Stomach (tissue), 8 donors: ENCODE measurements at regions not wholly inside any gene's neighbourhood (a gene's known extent, or its start where the extent isn't known, plus 50 kb on each side); places are given as distances from the start of the nearest gene placed in this dataset.

Source experiments
- DNase-seq, 2 donors: peaks; one replicate each; pipeline versions ENCODE4 v3.0.0 to v3.0.0-alpha.2; 2013 to 2019
- H3K27ac ChIP-seq, 5 donors: fragments of 200-600 bp in 4 of 5; sonication (generic) in 4 of 5; one replicate each; pipeline ENCODE4 v1.5.1; 2013 to 2019; ENCODE audit warnings: mild to moderate bottlenecking in 1 of 5, moderate library complexity in 1 of 5
- H3K27me3 ChIP-seq, 3 donors: fragments of 200-600 bp; sonication (generic); one replicate each; pipeline ENCODE4 v1.5.1; 2017 to 2019; ENCODE audit warnings: mixed run types in 1 of 3
- H3K36me3 ChIP-seq, 4 donors: fragments of 200-600 bp; sonication (generic); 1 replicate in 3 of 4; 2 replicates in 1 of 4; pipeline ENCODE4 v1.5.1; 2016 to 2019
- H3K4me1 ChIP-seq, 4 donors: fragments of 200-600 bp; sonication (generic); one replicate each; pipeline ENCODE4 v1.5.1; 2016 to 2019
- H3K4me3 ChIP-seq, 4 donors: fragments of 200-600 bp; sonication (generic) in 3 of 4; one replicate each; pipeline ENCODE4 v1.5.1; 2016 to 2019; ENCODE audit warnings: mild to moderate bottlenecking in 1 of 4
- H3K9me3 ChIP-seq, 4 donors: fragments of 200-600 bp; sonication (generic); one replicate each; pipeline ENCODE4 v1.5.1; 2016 to 2019
- EP300 ChIP-seq: sonication (generic); formaldehyde crosslinking; IDR thresholded peaks from one replicate; pipeline ENCODE4 v1.6.1; 2017; ENCODE audit warnings: antibody characterized with exemption
- POLR2A ChIP-seq, 4 donors: fragments of 450-650 bp; IDR thresholded peaks; one replicate each; pipeline ENCODE4 v1.6.1; 2016; ENCODE audit warnings: antibody characterized with exemption in 4 of 4, control low read depth in 2 of 4, mild to moderate bottlenecking in 1 of 4, moderate library complexity in 1 of 4
- POLR2AphosphoS5 ChIP-seq, 3 donors: sonication (generic); formaldehyde crosslinking; IDR thresholded peaks; one replicate each; pipeline ENCODE4 v1.6.1; 2016; ENCODE audit warnings: antibody characterized with exemption in 3 of 3
- WGBS, 5 donors: extraction: QIAGEN DNeasy Blood & Tissue Kit in 3 of 5; methylation state at CpG; one replicate each; pipeline versions ENCODE4 v1.1.5 to v1.1.7; 2013 to 2018; 5-methylcytosine and 5-hydroxymethylcytosine counted together
- intact Hi-C: fragments of 100-400 bp; cut with DNase I; formaldehyde crosslinking; loops from one replicate; pipeline ENCODE4 v1.15.1; 2023; ENCODE audit warnings: low total_unique reads
- TF ChIP-seq, protein P1 (sequence below), 7 experiments: fragments of 450-650 bp in 4 of 7; fragments of 200-600 bp in 3 of 7; sonication (generic) in 3 of 7; IDR thresholded peaks; one replicate each; pipeline ENCODE4 v1.5.1; 2016 to 2019; ENCODE audit warnings: antibody characterized with exemption in 7 of 7, control low read depth in 2 of 7, mild to moderate bottlenecking in 1 of 7
- donor health status: healthy with polysubstance abuse.
- donor health status: Bipolar disorder and iron deficiency.
- donor health status: healthy.

GRCh38 chr13:80574113-80574850 is 233.4 kb upstream of the SPRY2 start:
- no peaks in the 10 kb centered on the region for H3K36me3 ChIP-seq
- 33 to 42% (median 36%) methylated on average over 6 of the region's 6 CpGs for WGBS, 5 donors
- no peaks in the 10 kb centered on the region for H3K27me3 ChIP-seq
- H3K4me3 ChIP-seq = no peak overlapping the region
- no peak for TF ChIP-seq EP300
- TF ChIP-seq, protein P1, sequence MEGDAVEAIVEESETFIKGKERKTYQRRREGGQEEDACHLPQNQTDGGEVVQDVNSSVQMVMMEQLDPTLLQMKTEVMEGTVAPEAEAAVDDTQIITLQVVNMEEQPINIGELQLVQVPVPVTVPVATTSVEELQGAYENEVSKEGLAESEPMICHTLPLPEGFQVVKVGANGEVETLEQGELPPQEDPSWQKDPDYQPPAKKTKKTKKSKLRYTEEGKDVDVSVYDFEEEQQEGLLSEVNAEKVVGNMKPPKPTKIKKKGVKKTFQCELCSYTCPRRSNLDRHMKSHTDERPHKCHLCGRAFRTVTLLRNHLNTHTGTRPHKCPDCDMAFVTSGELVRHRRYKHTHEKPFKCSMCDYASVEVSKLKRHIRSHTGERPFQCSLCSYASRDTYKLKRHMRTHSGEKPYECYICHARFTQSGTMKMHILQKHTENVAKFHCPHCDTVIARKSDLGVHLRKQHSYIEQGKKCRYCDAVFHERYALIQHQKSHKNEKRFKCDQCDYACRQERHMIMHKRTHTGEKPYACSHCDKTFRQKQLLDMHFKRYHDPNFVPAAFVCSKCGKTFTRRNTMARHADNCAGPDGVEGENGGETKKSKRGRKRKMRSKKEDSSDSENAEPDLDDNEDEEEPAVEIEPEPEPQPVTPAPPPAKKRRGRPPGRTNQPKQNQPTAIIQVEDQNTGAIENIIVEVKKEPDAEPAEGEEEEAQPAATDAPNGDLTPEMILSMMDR (IDR thresholded peaks at IDR 0.05) = no peak
- TF ChIP-seq POLR2AphosphoS5 (IDR thresholded peaks at IDR 0.05) = no peak
- TF ChIP-seq POLR2A (IDR thresholded peaks at IDR 0.05) = no peak
- H3K9me3 ChIP-seq = no peaks in the 10 kb centered on the region
- H3K4me1 ChIP-seq = peaks cover 0 to 10% (median 3%) of the 10 kb centered on the region in 4 donors
- DNase-seq = no peak
- intact Hi-C loops = no loop called here
- no peak overlapping the region for H3K27ac ChIP-seq

GRCh38 chr13:80572923-80573316 is 232.0 kb upstream of the SPRY2 start:
- H3K4me3 ChIP-seq = no peak overlapping the region
- TF ChIP-seq, protein P1 (IDR thresholded peaks at IDR 0.05) = no peak
- TF ChIP-seq EP300 = no peak
- DNase-seq = no peak
- H3K27ac ChIP-seq = no peak overlapping the region
- intact Hi-C loops = no loop called here
- no peaks in the 10 kb centered on the region for H3K9me3 ChIP-seq
- 84 to 90% (median 89%) methylated on average over 5 of the region's 5 CpGs for WGBS, 5 donors
- H3K27me3 ChIP-seq = no peaks in the 10 kb centered on the region
- peaks cover 0 to 10% (median 3%) of the 10 kb centered on the region in 4 donors for H3K4me1 ChIP-seq
- no peaks in the 10 kb centered on the region for H3K36me3 ChIP-seq

DNA sequence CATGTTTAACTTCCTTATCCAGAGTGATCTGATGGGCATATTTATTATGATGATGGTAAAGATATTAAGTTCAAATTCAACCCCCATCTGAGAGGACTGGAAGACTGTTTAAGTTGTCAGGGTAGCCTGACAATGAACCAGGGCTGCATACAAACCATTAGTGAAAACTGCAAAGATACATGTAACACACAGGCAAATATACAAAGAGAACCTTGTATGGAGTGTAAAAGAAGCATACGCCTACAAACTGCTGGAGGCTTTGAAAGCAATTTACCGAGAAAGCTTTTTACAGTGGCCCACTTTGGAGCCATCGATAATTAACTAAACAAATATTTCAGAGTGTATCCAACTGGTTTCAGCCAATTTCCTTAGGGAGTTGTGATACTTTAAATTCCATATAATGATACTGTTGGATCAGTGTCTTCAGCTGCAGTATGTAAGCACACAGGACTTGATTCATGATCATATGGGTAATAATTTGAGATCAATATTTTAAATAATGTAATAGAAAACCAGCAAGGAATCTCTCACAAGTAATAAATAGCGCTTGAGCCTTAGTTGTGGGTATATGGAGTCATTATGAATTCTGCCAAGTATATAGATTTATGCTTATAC is 231.5 kb upstream of the SPRY2 start:
- TF ChIP-seq POLR2A (IDR thresholded peaks at IDR 0.05) (no peak), POLR2AphosphoS5 (IDR thresholded peaks at IDR 0.05) (no peak), EP300 (no peak)
- TF ChIP-seq, protein P1 (IDR thresholded peaks at IDR 0.05) = no peak
- DNase-seq = no peak
- Histone ChIP-seq H3K36me3 (no peaks in the 10 kb centered on the region), H3K4me3 (no peak overlapping the region), H3K27ac (no peak overlapping the region), H3K9me3 (no peaks in the 10 kb centered on the region), H3K4me1 (peaks cover 0 to 10% (median 3%) of the 10 kb centered on the region in 4 donors), H3K27me3 (no peaks in the 10 kb centered on the region)
- intact Hi-C loops = no loop called here
- WGBS, 5 donors = 72 to 91% (median 82%) methylated on average over 4 of the region's 4 CpGs

DNA sequence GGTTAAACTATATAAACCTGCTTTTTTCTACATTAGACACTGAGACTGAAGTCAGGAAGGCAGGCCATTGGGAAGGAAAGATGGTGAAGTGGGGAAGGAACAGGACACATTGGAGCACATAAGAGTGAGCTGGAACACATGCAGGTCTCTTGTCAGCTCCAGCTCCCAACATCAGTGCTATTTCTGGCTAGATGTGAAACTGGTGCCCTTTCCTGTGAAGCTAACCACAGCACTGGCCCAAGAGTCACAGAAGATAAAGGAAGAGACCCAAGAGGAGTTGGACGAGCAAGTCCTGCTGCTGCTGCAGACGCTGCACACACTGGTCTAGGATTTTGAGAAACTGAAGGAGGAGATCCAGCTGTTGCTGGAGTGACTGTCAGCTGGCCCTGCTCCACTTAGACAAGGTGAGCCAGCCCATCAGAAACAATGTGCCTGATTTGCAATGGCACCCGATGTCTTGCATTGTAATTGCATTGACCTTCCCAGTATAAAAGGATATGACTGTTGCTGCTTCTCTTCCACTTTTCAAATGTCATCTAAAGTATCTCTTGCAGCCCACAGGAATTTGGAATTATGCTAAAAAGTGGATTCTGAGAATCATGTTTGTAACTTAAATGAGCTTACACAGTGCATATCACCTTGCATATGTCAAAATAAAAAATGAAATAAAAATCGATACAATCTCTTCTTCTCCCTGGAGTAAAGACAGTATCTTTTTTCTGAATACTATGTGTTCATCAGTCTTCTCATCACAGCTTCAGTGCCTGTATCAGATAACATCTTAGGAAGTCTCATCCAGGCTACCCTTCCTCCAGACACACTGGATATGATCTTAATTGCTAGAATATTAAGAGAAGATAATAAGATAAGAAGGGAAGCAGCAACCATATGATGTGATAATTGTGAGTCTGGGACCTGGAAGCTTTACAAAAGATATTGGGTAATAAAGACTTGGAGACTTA is 230.7 kb upstream of the SPRY2 start:
- WGBS, 5 donors = 67 to 85% (median 78%) methylated on average over 4 of the region's 4 CpGs
- Histone ChIP-seq H3K4me3 (no peak overlapping the region), H3K9me3 (no peaks in the 10 kb centered on the region), H3K4me1 (peaks cover 0 to 10% (median 3%) of the 10 kb centered on the region in 4 donors), H3K36me3 (no peaks in the 10 kb centered on the region), H3K27ac (no peak overlapping the region), H3K27me3 (no peaks in the 10 kb centered on the region)
- intact Hi-C loops = no loop called here
- no peak for TF ChIP-seq POLR2A (IDR thresholded peaks at IDR 0.05)
- no peak for TF ChIP-seq EP300
- TF ChIP-seq, protein P1 (IDR thresholded peaks at IDR 0.05) = no peak
- no peak for TF ChIP-seq POLR2AphosphoS5 (IDR thresholded peaks at IDR 0.05)
- DNase-seq = no peak
